ENCODE measurements at regions not wholly inside any gene's neighbourhood (a gene's known extent, or its start where the extent isn't known, plus 50 kb on each side); places are given as distances from the start of the nearest gene placed in this dataset.
"Not testable (repeated sequence)": the region's sequence is repeated elsewhere in the genome, so short reads cannot be mapped to it uniquely, and the experiment has no call there.

- peak in 2 of 4 experiments; percentile 7 to 9 for DNase-seq
These were observed 197.1 kb downstream of the BCL11A start for GRCh38 chr2:60356346-60356745.

- peak; percentile 16 to 61 (median 40) for DNase-seq
These were observed 197.6 kb downstream of the BCL11A start for GRCh38 chr2:60355849-60356261.

GRCh38 chr2:60354713-60355112, 198.7 kb downstream of the BCL11A start:
- DNase-seq: no peak

- DNase-seq: no peak
These were observed 199.6 kb downstream of the BCL11A start for GRCh38 chr2:60353863-60354262.

- DNase-seq: no peak
These were observed 200.1 kb downstream of the BCL11A start for GRCh38 chr2:60353406-60353800.

- DNase-seq: peak in 3 of 4 experiments; percentile 22 to 40 (median 35)
These were observed 200.7 kb downstream of the BCL11A start for GRCh38 chr2:60352491-60353405.

- peak in 2 of 4 experiments; percentile 22 to 28 for DNase-seq
These were observed 201.7 kb downstream of the BCL11A start for GRCh38 chr2:60351802-60352201.

GRCh38 chr2:60351321-60351720, 202.1 kb downstream of the BCL11A start:
- DNase-seq: no peak

GRCh38 chr2:60350791-60351190, 202.7 kb downstream of the BCL11A start:
- DNase-seq: peak in 3 of 4 experiments; percentile 36 to 51 (median 41)

GRCh38 chr2:60347781-60348180, 205.7 kb downstream of the BCL11A start:
- no peak for DNase-seq

- not testable (repeated sequence) for DNase-seq
These were observed 211.0 kb downstream of the BCL11A start for GRCh38 chr2:60342491-60342890.

- DNase-seq: no peak
These were observed 212.3 kb downstream of the BCL11A start for GRCh38 chr2:60341151-60341550.

- no peak for DNase-seq
These were observed 214.2 kb downstream of the BCL11A start for GRCh38 chr2:60339286-60339685.

- DNase-seq: peak; percentile 50 to 66 (median 64)
These were observed 216.3 kb downstream of the BCL11A start for GRCh38 chr2:60337142-60337497.

- no peak for DNase-seq
These were observed 216.9 kb downstream of the BCL11A start for GRCh38 chr2:60336442-60337141.

- peak; percentile 21 to 62 (median 50) for DNase-seq
These were observed 217.8 kb downstream of the BCL11A start for GRCh38 chr2:60335533-60336237.

GRCh38 chr2:60334610-60335009, 218.8 kb downstream of the BCL11A start:
- DNase-seq: peak; percentile 30 to 70 (median 62)

GRCh38 chr2:60333264-60333663, 220.2 kb downstream of the BCL11A start:
- DNase-seq: no peak

- DNase-seq: no peak
These were observed 222.2 kb downstream of the BCL11A start for GRCh38 chr2:60331115-60331809.

GRCh38 chr2:60329225-60329624, 224.2 kb downstream of the BCL11A start:
- DNase-seq: no peak

GRCh38 chr2:60324536-60324935, 228.9 kb downstream of the BCL11A start:
- no peak for DNase-seq

- DNase-seq: no peak
These were observed 231.6 kb downstream of the BCL11A start for GRCh38 chr2:60321816-60322215.
